ENCODE measurements at regions not wholly inside any gene's neighbourhood (a gene's known extent, or its start where the extent isn't known, plus 50 kb on each side); places are given as distances from the start of the nearest gene placed in this dataset.
A peak's percentile ranks its signal among the peaks of the same experiment; 100 is the strongest.
"Not testable (repeated sequence)": the region's sequence is repeated elsewhere in the genome, so short reads cannot be mapped to it uniquely, and the experiment has no call there.

- DNase-seq (ENCODE audit: low read depth, low spot score): no peak
These were observed 350.5 kb downstream of the CDC5L start for GRCh38 chr6:44737829-44738528.

- peak; percentile 61 for DNase-seq (ENCODE audit: low read depth, low spot score)
These were observed 351.2 kb downstream of the CDC5L start for GRCh38 chr6:44738601-44739146.

GRCh38 chr6:44739181-44739580 is 351.7 kb downstream of the CDC5L start:
- peak; percentile 69 for DNase-seq (ENCODE audit: low read depth, low spot score)

- peak; percentile 64 for DNase-seq (ENCODE audit: low read depth, low spot score)
These were observed 353.1 kb downstream of the CDC5L start for GRCh38 chr6:44740566-44741120.

- peak; percentile 25 for DNase-seq (ENCODE audit: low read depth, low spot score)
These were observed 354.7 kb downstream of the CDC5L start for GRCh38 chr6:44742201-44742600.

GRCh38 chr6:44742828-44743372 is 355.4 kb downstream of the CDC5L start:
- DNase-seq (ENCODE audit: low read depth, low spot score): no peak

- DNase-seq (ENCODE audit: low read depth, low spot score): not testable (repeated sequence)
These were observed 372.6 kb downstream of the CDC5L start for GRCh38 chr6:44760116-44760515.

GRCh38 chr6:44761046-44761445 is 373.5 kb downstream of the CDC5L start:
- no peak for DNase-seq (ENCODE audit: low read depth, low spot score)

GRCh38 chr6:44762496-44762895 is 375.0 kb downstream of the CDC5L start:
- DNase-seq (ENCODE audit: low read depth, low spot score): no peak

- DNase-seq (ENCODE audit: low read depth, low spot score): peak; percentile 71
These were observed 384.3 kb downstream of the CDC5L start for GRCh38 chr6:44771647-44772415.

GRCh38 chr6:44772838-44773237 is 385.3 kb downstream of the CDC5L start:
- DNase-seq (ENCODE audit: low read depth, low spot score): no peak

- DNase-seq (ENCODE audit: low read depth, low spot score): no peak
These were observed 387.6 kb downstream of the CDC5L start for GRCh38 chr6:44775121-44775520.

- no peak for DNase-seq (ENCODE audit: low read depth, low spot score)
These were observed 388.8 kb downstream of the CDC5L start for GRCh38 chr6:44776344-44776743.

- no peak for DNase-seq (ENCODE audit: low read depth, low spot score)
These were observed 391.0 kb downstream of the CDC5L start for GRCh38 chr6:44778513-44778912.

Data from ELF-1 (cell line).